Stimulated activated CD8-positive, alpha-beta memory T cell treated with anti-CD3 and anti-CD28 coated beads, Interleukin-4, amount 100 ng/mL, for 48 hours (primary cell): ENCODE measurements at regions not wholly inside any gene's neighbourhood (a gene's known extent, or its start where the extent isn't known, plus 50 kb on each side); places are given as distances from the start of the nearest gene placed in this dataset.

Experiments used
- DNase-seq: peaks from one replicate; pipeline ENCODE4 v3.0.0-alpha.2; 2020

DNA sequence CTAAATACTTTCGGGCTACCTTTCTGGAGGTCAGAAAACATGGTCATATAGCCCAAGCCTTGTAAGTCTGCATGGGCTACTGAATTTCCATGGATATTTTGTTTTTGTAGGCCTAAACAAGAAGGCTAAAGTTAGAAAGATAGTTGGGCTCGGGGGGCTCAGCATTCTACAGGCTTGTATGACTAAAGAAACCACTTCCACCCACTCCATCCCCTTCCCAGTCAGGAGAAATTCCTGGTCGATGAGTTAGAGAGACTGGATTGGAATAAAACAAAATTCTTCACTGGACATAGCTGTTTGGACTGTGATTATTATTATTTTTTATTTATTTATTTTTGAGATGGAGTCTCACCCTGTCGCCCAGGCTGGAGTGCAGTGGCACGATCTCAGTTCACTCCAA lies 539.4 kb upstream of the TNP1 start:
- no peak for DNase-seq

DNA sequence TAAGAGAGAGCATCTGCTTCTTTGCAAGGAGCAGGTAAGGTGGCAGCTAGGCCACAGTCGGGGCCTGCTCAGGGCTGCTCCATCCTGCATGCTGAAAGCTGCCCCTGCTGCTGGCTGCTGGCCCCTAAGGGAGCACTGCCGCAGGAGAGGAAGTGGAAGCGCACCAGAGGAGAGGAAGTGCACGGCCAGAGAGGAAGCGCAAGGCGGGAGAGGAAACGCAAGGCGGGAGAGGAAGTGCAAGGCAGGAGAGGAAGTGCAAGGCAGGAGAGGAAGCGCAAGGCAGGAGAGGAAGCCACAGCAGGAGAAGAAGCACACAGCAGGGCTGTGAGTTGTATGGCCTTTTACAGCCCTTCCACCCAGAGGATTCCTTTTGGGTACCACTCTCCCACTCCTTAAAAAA lies 539.0 kb upstream of the TNP1 start:
- no peak for DNase-seq

DNA sequence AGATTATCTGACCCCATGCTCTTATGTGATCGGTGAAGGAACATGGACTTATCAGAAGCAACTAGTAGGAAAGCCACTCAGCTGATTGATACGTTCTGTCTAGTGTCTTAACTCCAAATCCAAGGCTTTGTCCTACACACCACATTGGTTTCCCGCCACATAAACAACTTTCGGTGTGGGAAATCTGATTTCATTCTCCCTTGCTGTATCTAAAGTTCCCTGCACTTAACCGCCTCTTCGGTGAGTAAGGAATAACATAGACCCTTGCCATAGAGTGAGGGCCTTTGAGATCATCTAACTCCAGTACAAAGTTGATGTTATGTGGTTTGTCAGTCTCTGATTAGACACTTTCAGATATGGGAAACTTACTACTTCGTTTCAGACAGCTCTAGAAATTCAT lies 538.2 kb upstream of the TNP1 start:
- no peak for DNase-seq

DNA sequence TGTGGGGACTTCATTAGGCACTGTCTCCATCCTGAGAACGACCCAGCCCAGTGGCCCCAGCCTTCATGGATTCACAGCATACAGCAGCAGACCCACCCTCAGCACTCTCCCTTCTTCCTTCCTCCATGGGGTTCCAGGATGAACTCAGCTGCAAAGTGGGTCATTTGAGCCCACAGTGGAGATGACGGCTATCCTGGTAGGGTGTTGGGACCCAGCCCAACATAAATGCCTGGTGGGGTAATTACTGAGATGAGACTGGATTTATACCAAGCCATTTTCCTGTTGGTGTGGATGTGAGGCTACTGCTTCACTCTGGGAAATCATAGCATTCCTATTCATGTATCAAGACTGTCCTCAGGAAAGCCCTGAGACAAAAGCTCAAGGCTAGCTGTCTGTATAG lies 536.7 kb upstream of the TNP1 start:
- DNase-seq = no peak

DNA sequence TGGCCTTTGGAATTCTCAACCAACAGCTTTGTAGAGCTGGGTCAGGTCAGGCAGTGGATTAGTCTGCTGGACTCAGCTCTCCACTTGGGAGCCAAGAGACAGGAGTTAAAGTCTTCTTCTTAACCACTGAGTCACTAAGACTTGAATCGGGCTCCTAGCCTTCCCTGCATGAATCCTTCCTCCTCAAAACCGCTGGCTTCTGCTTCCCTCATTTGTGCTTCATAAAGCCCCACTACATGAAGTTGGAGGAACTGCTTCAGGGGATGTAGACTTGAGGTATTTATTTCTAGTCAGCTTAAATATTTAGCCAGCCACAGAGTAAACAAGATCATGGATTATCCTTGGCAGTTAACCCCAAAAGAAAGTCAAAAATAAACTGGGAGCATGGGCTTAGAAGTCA lies 536.3 kb upstream of the TNP1 start:
- DNase-seq = no peak

DNA sequence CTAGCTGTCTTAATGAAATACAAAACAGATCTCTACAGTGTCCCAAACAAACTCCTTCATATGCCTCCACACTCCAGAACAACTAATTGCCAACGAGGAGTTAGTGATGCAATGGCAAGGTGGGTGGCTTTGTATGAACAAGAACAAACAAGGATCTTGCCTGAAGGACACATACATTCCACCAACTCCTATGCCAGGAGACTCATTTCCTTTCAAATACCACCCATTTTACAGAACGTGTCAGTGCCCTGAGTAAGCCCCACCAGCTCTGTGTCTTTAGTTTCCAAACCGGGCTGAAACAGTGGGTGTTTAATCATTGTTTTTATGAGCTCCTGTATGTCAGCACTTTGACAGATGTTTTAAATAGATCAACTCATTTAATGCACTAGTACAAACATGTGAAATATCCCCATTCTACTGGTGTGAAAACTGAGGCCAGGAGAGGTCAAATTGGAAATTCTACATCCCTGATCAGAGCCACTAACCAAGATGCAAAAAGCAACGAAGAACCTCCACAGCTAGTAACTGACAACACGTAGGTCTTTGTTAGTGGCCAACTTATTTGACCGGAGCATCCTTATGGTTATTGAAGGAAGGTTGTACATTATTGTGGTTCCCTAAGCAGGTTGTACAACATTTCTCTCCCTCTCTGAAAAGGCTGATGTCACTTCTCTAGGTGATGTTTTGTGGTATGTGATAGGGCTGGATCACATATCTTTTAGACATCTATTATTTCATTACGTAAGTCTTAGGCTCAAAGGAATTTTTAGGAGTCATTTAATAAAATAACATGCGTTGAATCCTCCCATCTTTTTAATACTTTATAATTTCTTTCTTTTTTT lies 534.9 kb upstream of the TNP1 start:
- DNase-seq = no peak

DNA sequence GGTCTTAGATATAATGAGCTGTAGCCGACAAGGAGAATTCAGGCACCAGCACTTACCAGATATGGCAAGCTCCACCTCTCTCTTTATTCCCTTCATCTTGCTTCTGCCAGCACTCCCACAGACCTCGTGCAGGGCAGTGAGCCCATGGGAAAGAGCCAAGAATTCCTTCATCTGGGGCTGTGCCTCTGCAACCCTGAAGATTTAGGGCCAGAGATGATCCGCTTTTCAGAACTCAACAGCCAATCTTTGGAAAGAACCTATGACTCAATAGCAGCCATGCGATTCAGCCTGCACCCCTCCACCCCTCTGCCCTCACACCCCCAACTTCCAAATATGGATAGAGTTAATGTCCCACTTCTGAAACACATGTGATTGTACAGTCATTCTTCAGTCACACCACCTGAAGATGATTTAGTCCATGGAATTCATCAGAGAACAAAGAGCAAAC lies 533.7 kb upstream of the TNP1 start:
- DNase-seq = no peak

DNA sequence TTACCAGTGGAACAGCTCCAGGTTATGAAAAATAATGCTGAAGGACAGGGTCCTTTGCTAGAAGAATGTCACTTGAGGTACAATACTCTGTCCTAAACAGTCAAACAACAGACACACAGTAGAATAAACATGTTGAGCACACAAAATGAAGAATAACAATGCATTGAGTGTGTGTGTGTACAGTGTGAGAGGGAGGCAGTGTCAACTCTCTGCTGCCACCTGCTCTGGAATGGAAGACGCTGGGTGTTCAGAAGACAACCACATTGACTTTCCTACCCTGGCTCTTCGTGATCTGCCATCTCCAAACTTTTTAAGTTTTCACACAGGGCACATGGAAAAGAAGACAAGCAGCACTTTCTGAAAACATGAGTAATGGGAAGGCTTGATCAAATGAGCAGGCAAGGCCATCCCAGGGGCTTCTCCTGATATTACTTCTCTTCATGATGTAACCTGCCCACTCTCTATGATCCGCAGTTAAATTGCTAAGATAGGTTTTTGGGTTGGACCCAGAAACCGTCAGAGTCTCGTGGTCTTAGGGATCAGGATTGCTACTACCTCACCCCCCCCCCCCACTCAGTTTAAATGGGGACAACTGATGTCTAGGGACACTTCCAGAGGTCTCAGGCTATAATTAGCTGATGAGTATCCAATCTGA lies 533.2 kb upstream of the TNP1 start:
- no peak for DNase-seq

DNA sequence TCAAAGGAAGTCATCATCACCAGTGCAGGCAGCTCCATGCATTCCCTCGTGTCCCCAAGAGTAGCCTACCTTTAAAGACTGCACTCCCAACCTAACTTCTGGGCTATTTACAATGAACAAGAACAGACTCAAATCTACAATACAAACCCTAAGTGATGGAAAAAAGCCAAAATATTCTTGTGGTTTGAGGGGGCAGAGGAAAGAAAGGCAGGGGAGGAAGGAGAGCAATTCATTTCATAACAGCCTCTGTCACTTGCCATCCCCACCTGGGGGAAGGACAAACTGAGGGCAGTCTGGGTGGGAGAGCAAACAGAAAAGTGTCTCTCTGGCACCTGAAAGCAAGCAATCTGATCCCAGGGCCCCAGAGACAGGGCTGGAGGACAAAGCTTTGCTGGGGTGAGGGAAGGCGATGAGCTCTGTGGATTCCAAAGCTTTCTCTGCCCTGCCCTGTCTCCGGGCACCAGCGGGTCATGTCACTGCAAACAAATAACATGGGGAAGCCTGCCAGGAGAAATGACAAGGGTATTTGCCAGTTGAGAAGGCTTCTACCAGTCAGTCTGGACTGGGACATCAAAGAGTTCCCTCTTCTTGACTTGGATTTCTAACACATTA lies 528.0 kb upstream of the TNP1 start:
- no peak for DNase-seq

DNA sequence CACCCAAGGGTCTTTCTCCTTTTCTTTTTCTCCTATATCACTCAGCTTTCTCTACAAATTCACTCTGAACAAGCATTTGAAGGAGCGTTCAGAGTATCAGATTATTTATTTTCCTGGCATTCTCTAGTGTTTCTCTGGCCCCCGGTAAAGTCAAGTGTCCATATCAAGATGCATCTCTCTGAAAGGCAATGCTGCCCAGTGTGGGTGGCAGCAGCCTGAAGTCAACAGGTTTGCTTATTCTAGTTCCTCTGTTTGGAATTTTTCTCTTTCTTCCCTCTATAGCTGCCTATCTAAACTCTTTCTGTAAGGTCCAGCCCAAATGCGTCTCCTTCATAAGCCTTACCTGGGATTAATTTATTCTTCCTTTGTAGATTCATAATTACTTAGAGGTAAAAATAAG lies 526.2 kb upstream of the TNP1 start:
- no peak for DNase-seq

DNA sequence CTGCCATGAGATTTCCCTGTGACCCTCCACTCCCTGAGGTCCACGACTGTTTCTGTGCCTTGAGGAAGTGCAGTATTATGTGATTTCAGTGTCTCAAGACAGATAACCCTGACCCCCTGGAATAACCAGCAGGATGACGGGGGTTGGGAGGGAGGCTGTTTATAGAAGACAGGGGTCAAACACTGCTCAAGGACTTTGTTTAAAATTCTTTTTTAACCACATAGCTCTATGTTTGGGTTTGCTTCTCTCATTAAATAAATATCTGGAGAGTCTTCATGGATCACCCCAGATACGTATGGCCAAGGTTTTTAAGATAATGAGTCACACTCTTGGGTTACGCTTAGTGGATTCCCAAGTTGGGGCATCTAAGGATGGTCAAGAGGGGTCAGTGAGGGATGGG lies 523.8 kb upstream of the TNP1 start:
- DNase-seq = no peak

DNA sequence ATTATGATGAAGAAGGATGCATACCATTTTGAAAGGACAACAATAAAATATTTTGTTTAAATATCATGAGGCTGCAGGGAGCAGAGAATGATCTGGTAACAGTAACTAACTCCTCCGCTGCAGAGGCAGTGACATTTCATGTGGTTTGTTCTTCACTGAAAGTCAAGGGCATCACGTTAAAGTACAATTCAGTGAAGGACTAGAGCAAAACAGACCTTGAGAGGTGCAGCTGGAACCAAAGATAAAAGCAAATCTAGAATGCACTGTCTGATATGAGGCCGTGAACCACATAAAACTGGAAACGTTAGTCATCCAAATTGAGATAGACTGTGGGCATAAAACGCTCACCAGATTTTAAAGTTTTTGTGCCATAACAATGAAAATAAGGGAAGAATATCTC lies 522.9 kb upstream of the TNP1 start:
- DNase-seq = no peak

DNA sequence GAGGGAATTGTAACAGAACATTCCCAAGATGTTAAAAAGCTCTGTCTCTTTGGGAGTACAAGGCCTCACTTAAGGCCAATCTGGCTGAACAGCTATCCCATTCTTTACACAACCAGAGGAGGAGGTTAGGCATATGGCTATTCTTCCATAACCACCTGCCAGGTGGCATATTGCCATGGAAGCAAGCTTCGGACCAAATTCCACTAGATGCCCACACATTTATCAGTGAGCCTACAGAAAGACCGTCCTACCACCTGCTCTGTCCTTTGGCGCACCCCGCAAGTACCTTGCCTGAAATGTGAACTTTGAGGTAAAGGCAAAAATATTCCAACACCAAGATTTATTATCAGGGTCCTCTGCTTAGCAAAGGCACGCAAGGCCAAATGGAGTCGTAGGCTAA lies 519.9 kb upstream of the TNP1 start:
- DNase-seq = no peak

DNA sequence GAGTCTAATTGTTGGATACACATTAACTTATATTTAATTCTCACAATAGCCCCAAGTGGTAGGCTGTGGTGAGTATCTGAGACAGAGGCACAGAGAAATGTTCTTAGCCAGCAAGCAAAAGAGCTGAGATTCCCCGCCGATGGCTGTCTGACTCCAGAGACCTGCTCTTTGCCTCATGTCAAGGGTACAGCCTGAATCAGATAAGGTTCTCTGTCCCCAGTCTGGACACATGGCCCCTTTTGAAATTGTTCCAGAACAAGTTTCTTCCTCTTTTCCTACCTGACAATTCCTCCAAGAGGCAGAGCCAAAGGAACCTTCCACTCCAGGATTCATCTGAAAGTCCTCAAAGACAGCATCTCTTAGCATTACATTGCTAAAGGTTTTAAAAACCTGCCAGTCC lies 512.9 kb upstream of the TNP1 start:
- DNase-seq = no peak

DNA sequence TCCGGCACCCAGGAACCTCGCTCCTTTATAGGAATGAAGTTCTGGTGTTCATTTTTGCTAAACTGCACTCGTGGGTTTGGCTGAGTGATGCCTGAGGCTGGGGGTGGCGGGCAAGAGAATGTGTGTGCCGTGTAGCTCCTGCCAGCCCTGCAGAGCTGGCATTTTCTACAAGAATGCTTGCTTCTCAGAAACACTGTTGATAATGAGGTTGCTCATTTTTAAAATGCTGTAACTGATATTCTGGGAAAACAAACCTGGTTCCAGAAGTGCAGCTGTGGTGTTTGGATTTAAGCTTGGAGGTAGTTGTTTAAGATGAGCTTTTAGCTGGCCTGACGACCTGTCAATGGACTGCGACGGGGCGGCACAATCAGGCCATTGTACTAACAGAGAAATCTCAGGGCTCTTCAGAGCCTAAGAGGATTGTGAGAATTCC lies 511.9 kb upstream of the TNP1 start:
- DNase-seq = no peak

DNA sequence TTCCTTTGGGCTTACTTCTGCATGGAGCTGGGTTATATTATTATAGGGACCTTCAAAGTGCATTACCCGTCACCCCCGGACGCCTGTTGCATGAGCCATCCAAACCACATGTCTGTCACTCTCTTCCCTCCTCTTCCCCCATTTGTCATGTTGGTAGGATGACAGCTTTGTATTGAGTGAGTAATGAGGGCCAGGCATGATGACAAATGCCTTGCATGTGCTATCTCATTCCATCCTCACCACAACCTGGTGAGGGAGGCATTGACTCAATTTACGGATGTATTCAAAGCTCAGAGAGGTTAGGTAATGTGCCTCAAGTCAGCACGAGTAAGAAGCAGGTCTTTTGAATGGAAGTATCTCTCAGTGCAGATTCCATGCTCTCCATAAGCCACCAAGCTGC lies 510.5 kb upstream of the TNP1 start:
- DNase-seq = peak; percentile 37

DNA sequence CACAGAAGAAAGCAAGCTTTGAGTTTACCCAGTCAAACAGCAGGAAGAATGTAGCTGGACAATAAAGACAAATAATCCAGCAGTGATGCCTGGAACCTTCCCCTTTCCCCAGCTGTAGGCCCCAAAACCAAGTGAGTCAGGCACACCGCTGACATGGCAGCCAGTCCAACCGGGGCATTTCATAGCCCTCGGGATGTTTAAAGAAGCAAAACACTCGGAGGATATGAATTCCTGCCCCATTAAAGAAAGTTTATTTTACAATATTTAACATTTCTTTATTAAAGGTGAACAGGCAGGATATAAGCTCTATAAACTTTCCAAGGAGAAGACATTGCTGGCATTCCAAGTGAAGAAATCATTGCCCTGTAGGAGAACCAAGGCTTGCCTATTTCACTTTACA lies 507.6 kb upstream of the TNP1 start:
- DNase-seq = no peak

DNA sequence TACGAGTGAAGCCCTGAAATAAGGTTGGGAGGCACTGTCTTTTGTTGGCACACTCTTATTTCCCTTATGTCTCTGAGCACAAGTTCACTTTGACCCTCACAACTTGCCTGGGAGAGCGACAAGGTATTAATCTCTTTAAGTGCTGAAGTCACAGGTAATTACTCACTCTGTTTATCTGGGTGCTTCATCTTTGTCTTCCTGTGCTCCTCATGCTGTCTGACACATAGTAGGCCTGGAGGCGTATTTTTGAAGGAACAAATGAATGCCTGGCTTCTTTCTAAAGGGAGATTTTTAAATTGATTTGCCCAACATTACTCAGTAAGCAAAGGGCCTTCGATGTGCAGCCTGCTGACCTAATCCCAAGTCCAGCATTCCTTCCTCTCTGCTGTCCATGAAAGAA lies 507.1 kb upstream of the TNP1 start:
- DNase-seq = no peak

DNA sequence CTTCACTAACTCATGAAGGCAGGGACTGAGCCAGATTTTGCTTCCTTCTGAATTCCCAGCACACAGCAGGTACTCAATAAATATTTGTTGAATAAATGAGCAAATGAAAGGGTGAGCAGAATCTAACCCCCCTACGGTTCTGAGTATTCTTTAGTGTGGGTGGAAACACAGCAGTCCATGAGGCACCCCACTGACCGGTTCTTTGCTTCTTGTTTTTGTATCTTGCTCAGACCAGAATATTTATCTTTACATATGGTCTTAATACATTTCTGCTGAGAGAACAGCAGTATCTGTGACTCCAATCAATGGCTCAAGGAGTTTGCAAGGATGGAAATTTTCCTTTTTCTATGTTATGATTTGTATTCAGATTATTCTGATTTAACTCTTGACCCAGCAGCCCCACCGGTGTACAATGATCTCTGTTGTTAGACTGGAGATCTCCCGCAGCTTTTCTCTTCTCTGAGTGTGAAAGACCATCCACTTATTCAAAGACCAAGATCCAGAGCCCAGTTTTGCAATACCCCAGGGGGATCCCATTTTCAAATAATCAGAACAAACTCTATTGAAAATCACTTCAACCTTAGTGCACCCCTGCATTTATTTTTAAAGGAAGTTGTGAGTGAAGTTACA lies 506.5 kb upstream of the TNP1 start:
- no peak for DNase-seq

DNA sequence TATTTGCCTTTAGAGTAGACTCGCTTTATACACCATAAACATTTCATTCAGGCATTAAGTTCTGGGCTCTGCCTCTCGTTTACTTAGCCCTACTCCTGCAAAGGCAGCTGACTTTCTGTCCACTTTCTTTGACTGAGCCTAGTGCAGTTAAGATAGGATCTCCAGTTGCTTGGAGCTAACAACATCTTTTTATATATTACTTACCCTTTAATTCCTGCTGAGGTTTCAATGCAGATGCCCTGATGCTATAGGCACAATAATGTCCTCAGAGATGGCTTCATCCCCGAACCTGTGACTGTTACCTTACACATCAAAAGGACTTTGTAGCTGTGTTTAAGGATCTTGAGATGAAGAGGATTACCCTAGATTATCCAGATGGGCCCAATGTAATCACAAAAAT lies 505.8 kb upstream of the TNP1 start:
- DNase-seq = no peak

DNA sequence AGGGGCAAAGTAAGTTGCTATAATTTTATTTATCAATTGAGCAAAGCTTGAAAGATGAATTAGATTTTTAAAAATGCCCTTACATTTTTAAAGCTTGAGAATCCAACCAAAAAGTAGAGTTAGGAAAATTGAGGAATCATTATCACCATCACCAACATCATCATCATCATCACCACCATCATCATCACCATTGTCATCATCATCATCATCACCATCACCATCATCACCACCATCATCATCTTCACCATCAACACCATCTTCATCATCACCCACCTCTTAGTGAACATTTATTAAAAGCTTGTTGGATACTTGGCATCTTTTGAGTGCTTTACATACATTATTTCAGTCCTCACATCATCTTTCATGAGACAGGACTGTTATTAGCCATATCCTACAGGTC lies 504.4 kb upstream of the TNP1 start:
- no peak for DNase-seq

DNA sequence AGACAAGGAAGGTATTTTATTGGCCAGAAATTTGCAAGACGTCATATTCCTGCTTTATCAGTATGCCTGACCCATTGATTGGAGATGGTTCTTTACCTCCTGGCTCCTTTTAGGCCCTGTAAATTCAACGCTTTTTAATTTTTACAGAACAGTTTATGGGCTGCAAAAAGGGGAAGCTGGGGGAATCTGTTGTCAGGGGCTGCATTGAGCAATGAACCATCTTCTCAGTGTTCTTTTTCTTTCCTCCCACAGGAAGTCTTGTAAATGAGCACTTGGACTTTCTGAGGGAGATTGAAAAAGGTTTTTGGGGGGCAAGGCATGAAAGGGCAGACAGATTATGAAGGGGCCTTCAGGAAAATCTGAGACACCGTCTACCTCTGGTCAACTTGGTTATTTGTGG lies 503.6 kb upstream of the TNP1 start:
- no peak for DNase-seq

DNA sequence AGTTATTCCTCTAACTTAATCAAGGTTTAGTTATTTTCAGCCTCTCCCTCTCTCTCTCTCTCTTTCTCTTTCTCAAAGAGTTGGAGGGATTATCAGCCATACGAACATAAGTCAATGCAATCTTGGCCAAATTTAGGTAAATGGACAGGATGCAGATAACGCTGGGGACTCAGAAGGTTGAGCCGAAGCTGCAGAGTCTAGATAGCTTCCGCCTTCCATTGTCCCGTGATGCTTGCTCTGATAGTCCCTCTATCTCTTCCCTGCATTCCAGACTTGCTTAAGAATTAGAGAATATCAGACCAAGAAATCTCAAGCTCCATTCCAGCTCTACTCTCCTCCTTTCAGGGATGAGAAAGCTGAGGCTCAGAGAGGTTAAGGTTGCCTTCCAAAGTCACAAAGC lies 502.8 kb upstream of the TNP1 start:
- no peak for DNase-seq

DNA sequence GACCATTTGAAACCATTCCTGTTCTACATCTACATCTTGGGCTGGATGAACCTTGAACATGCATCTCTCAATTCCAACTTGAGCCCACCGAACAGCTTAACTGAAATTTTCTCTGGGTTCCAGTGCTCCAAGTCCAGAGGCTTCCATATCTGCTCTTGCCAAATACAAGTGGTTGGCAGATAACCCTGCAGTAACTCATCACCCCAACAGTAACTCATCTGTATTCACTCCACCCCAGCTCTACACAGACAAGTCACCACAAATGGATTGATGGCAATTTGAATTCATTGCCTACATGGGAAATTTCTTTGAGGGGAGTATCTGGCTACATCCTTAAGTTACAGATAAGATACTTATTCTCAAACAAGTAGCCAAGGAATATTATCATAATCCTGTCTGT lies 502.4 kb upstream of the TNP1 start:
- DNase-seq = no peak
